Right ventricle myocardium inferior (tissue), 1 donor: ENCODE measurements at regions not wholly inside any gene's neighbourhood (a gene's known extent, or its start where the extent isn't known, plus 50 kb on each side); places are given as distances from the start of the nearest gene placed in this dataset.
A peak's percentile ranks its signal among the peaks of the same experiment; 100 is the strongest.

Source experiments
- ATAC-seq: fragments of 200-7000 bp; cut with Tn5 transposase; one replicate; pipeline ENCODE4 v1.9.1; 2020; ENCODE audit warnings: mild to moderate bottlenecking, moderate library complexity
- DNase-seq: peaks from one replicate; pipeline ENCODE4 v3.0.0; 2021; ENCODE audit errors: missing footprints
- intact Hi-C: fragments of 100-400 bp; cut with DNase I; formaldehyde crosslinking; loops from one replicate; pipeline ENCODE4 v1.11.0; 2022
- donor health status: DM: no; HTN: yes; CAD: no; lungs with severe emphysema.

DNA sequence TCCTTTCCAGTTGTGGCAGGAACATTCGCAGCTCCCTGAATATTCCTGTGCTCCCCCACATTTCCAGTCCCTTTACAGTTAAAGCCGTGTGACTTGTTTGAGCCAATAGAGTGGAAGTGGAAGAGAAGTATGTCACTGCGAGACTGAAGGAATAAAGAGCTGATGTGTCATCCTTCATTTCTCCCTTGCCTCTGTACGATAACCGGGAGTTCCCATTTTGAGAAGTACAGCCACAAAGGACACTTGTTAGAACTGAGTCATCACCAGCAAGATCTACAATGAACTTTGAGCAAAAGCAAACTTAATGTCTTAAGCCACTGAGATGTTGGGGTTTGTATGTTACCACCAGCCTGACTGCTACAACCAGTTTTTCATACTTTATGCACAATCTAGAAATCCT is 92.3 kb downstream of the SPRY1 start:
- peak; percentile 13 for ATAC-seq
- DNase-seq = no peak
- intact Hi-C loops = no loop called here

DNA sequence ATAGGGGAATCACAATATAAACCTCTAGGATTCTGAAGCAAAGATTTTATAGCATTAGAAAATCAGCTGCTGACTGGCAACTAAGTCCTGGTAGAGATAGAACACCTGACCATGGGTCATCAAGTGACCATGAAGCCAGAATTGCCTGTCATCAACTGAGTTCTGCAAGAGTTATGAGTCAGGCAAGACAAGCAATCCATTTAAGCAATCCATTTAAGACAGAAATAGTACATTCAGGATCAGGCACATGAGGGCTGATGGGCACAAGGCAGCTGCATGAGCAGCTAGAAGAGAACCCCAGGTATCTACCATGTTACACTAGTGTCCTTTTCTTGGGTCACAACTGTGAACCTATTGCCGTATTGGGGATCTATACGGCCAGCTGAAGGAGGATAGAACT is 98.9 kb downstream of the SPRY1 start:
- DNase-seq (no peak), ATAC-seq (no peak)
- intact Hi-C loops = no loop called here

GRCh38 chr4:123496421-123496820 is 99.8 kb downstream of the SPRY1 start:
- DNase-seq = no peak
- intact Hi-C loops = no loop called here
- ATAC-seq = no peak

DNA sequence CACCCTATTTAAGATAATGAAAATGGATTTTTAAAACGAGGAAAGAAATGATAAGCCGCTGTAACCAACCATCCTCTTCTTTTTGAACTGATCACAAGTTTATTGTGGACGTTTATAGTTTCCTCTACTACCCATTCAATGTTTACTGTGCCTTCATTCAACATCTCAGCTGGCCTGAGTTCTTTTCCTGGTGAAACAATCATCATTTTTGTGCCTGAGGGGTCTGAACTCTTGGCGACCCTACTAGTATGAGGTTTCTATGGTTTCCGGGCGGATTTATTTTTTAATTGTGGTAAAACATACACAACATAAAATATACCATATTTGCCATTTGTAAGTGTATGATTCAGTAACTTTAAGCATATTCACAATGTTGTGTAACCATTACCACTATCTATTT is 100.7 kb downstream of the SPRY1 start:
- intact Hi-C loops = no loop called here
- no peak for ATAC-seq
- no peak for DNase-seq

GRCh38 chr4:123501733-123502132 is 105.1 kb downstream of the SPRY1 start:
- intact Hi-C loops = no loop called here
- no peak for DNase-seq
- no peak for ATAC-seq

- intact Hi-C loops = loop anchor here (2.0 kb wide), 1 partner anchor 107 kb away; the partner anchor contains the start of gene SPRY1
- no peak for DNase-seq
- ATAC-seq = no peak
These were observed 107.2 kb downstream of the SPRY1 start for GRCh38 chr4:123503698-123504363.

DNA sequence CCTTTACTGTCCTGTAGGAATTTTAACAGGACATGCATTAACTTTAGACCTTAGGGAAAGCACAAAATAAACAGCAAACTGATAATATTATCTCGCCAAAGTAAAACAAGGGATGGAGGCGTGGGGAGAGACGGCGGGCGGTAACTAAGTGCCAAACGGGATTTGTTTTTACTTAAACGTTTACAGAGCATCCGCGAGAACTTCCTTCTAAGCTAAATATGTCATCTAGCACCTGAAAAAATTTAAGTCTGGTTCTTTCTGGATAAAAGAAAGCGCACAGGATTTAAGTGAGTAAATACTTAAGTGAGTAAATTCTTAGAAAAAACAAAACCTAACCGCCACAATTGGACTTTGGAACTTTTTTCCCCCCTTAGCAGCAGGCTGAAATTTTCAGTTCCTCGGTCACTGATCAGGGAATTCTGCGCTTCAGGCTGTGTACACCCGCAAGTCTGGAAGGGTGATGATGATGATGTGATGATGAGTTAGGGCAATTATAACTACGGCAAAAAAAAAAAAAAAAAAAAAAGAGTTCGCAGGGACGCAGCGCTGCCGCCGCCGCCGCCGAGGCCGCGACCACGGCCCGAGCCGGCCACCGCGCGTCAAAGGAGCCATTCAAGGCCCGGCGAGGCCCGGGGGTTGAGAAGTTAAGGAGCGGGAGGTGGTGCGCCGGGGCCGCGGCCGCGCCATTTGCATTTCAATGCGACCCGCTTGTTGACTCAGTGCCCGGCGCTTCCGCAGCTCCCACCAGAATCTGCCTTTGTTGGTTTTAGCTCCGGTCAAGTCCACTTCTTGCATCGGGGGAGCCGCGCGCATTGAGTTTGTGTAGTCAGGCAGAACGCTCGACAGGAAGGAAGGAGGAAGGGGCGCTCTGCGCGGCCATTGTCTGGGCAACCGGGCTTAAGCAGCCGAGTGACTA is 108.8 kb downstream of the SPRY1 start:
- DNase-seq (peak; percentile 84), ATAC-seq (peak; percentile 77)
- intact Hi-C loops = loop anchor here (2.0 kb wide), 1 partner anchor 109 kb away; the partner anchor contains the start of gene SPRY1

DNA sequence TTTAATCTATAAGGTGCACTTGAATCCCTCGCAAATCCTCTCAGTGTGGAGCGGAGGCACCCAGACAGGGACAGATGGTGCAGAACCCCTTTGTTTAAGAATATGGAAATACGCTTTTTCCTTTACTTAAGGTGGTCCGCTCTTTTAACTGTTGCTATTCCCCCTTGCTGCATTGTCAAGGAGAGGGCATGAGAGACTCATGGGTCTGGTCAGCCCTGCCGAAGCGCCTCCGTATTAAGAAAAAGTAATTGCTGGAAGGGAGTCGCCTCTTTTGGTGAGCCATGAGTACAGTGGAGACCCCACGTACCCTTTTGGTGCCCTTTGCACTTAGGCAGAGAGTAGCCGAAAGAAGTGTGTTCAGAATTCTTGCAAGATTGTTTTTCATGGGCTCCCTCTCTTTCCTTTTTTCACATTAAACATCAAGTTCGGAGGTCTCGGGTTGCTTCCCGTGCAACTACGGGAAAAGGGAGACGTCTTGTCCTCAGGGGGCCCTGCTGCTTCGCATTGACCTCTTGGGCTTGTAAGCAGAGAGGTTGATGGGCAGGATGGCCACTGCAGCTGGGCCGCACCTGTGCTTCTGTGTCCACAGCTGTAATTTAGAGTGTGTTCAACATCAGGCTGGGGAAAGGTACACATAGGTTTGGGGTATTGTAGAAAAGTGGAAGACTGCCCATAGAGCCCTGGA is 109.6 kb downstream of the SPRY1 start:
- DNase-seq = no peak
- intact Hi-C loops = no loop called here

GRCh38 chr4:123507376-123507775 is 110.8 kb downstream of the SPRY1 start:
- intact Hi-C loops = no loop called here
- ATAC-seq (no peak), DNase-seq (no peak)

More for the DNA sequence above, 109.6 kb downstream of the SPRY1 start:
- no peak for ATAC-seq

DNA sequence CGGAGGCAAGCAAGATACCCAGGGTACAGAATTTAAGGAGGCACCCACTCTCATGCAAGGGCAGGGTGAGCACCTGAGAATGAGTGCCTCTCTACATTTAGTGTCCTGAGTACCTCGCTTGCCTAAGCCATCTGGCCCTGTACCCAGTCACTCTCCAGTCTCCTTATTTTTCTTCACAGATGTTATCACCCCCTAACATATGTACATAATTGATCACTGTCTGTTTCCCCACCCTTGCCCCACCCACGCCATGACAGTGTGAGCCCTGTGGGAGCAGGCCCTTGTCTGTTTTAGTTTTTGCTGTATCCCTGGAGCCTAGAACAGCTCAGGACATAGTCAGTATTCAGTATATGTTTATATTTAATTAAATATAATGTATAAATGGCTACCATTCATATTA is 113.6 kb downstream of the SPRY1 start:
- ATAC-seq (no peak), DNase-seq (no peak)
- intact Hi-C loops = no loop called here

GRCh38 chr4:123510659-123511058 is 114.1 kb downstream of the SPRY1 start:
- intact Hi-C loops = no loop called here

GRCh38 chr4:123516576-123516975 is 120.0 kb downstream of the SPRY1 start:
- DNase-seq (no peak), ATAC-seq (no peak)
- intact Hi-C loops = no loop called here

More at GRCh38 chr4:123510659-123511058, 114.1 kb downstream of the SPRY1 start:
- ATAC-seq (no peak), DNase-seq (no peak)

DNA sequence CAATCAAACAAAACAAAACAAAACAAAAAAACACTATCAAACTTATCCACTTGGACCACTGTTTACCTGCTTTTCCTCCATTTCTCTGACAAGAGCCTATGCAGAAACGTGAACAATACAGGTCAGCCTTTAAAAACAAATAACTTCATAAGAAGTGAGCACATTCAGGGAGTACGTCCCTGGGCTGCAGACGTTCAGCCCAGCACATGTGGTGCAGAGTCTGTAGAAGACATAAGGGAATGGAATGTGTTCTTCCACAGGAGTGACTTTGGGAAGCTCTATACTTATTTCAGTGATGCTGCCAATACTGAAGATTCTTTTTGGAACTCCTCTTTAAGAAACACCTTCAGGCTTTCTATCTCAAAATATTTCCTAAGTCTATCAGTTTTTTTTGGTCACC is 120.6 kb downstream of the SPRY1 start:
- intact Hi-C loops = no loop called here
- DNase-seq (no peak), ATAC-seq (no peak)

DNA sequence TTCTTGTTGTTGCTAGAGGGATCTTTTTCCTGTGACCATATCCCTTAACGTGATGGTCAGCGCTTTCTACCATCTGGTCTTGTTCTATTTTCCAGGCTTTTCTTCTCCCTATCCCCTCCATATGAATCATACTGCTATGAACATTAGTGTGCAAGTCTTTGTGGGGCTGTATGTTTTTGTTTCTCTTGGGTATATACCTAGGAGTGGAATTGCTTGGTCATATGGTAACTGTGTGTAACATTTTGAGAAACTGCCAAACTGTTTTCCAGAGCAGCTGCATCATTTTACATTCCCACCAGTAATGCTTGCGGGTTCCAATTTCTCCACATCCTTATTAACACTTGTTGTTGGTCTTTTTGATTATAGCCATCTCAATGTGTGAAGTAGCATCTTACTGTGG is 121.4 kb downstream of the SPRY1 start:
- no peak for ATAC-seq
- intact Hi-C loops = no loop called here

GRCh38 chr4:123520325-123520724 is 123.7 kb downstream of the SPRY1 start:
- intact Hi-C loops = no loop called here
- no peak for DNase-seq
- no peak for ATAC-seq

More for the DNA sequence above, 121.4 kb downstream of the SPRY1 start:
- no peak for DNase-seq

DNA sequence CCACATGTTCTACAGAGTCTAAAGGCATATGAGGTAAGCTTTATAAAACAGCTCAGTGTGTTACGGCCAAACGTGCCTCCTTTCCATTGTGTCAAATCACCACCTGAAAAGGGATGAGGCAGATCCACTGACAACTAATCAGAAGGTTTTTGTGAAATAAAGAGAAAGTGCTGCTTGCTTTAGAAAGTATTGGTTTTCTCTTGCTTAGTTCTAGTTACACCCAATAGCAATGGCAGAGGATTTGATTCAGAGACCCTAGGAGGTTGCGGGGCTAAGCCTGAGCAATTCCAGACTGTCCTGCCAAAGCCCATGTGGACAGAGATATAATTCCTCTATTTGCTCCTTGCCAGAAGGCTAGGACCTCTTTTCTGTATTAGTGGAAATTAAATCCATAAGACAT is 125.5 kb downstream of the SPRY1 start:
- ATAC-seq (no peak), DNase-seq (no peak)
- intact Hi-C loops = no loop called here

GRCh38 chr4:123522646-123523045 is 126.1 kb downstream of the SPRY1 start:
- DNase-seq = no peak
- no peak for ATAC-seq
- intact Hi-C loops = no loop called here

- intact Hi-C loops = no loop called here
- ATAC-seq = no peak
- DNase-seq = no peak
These were observed 128.5 kb downstream of the SPRY1 start for GRCh38 chr4:123524958-123525628.

DNA sequence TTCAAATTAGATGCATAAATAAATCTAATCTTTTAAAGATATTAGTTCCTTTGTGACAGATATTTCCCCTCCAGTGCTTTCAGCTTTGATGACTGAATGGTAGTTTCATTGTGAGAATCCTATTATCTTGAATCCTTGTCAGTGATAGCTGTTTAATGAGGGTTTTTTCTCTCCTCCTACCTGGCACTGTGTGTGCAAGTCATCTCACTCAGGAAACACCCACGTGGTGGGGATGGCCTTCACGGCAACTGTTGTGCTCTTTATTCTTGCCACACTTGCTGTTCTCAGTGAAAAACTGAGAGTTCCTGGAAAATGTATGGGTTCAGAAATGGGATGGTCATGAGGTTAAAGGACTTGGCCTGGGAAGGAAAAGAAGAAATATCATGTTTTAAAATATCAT is 129.9 kb downstream of the SPRY1 start:
- intact Hi-C loops = no loop called here
- ATAC-seq = no peak
- no peak for DNase-seq
